ENCODE measurements at regions not wholly inside any gene's neighbourhood (a gene's known extent, or its start where the extent isn't known, plus 50 kb on each side); places are given as distances from the start of the nearest gene placed in this dataset.

DNA sequence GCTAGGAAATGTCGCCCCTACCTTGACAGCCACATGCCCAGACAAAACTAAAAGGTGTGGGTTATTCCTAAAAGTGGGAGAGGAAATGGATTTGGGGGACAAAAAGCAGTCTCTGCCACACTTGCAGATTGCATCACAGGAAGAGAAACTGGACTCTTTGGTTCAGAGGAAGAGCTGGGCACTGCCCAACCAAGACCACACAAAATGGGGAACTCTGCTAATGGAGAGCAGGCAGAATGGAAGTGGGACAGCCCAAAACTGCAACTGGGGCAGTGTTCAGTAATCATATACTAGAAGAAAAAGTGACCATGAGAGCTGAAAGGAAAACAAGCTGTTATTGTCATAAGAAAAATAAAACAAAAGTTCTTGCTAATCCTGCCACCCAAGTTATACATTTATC lies 138.9 kb upstream of the FRMD4B start:
- TF ChIP-seq, protein P1, sequence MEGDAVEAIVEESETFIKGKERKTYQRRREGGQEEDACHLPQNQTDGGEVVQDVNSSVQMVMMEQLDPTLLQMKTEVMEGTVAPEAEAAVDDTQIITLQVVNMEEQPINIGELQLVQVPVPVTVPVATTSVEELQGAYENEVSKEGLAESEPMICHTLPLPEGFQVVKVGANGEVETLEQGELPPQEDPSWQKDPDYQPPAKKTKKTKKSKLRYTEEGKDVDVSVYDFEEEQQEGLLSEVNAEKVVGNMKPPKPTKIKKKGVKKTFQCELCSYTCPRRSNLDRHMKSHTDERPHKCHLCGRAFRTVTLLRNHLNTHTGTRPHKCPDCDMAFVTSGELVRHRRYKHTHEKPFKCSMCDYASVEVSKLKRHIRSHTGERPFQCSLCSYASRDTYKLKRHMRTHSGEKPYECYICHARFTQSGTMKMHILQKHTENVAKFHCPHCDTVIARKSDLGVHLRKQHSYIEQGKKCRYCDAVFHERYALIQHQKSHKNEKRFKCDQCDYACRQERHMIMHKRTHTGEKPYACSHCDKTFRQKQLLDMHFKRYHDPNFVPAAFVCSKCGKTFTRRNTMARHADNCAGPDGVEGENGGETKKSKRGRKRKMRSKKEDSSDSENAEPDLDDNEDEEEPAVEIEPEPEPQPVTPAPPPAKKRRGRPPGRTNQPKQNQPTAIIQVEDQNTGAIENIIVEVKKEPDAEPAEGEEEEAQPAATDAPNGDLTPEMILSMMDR (IDR thresholded peaks at IDR 0.05; ENCODE audit: low read depth, low read length), result no peak
- Histone ChIP-seq H3K9me3 (no peaks in the 10 kb centered on the region), H3K36me3 (no peaks in the 10 kb centered on the region), H3K4me1 (no peaks in the 10 kb centered on the region), H3K27me3 (no peaks in the 10 kb centered on the region), H3K4me3 (ENCODE audit: low read depth, low read length) (no peak overlapping the region)
- no peak for DNase-seq

DNA sequence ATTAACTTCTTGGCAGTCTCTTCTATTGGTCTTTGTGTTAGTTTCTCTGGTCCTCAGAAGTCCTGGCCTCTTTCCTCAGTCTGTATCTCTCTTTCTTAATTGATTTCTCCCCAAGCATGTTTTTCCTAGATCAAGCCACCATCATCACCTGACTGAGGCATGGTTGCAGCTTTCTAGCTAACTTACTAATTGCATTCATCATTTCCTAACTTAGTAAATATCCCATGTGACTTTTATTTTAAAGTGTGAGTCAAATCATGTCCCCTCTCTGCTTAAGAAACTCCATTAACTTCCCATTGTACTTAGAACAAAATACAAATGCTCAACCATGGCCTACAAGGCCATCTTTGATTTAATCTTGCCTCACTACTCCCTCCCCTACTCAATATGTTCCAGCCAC lies 135.4 kb upstream of the FRMD4B start:
- Histone ChIP-seq H3K27me3 (no peaks in the 10 kb centered on the region), H3K9me3 (no peaks in the 10 kb centered on the region), H3K4me1 (peaks cover 3% of the 10 kb centered on the region; the same call in 1 of the 2 replicates), H3K36me3 (no peaks in the 10 kb centered on the region), H3K4me3 (ENCODE audit: low read depth, low read length) (no peak overlapping the region)
- no peak for DNase-seq
- TF ChIP-seq, protein P1 (IDR thresholded peaks at IDR 0.05; ENCODE audit: low read depth, low read length), result no peak

DNA sequence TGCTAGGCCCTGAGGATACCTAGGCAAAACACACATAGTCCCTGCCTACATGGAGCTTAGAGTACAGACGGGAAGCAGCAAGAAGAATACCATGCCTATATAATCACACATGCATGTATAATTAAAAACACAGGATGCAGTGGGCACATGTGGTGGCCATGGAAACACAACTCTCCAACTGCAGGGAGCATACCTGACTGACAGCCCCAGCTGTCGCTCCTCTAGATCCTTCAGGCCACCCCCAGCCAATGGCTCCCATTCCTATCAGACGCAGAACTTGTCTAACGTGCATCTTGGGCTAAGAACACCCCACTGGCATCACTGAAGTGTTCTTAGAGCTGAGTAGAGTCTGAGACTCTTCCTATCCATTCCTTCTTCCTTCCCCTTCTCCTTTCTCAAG lies 125.5 kb upstream of the FRMD4B start:
- Histone ChIP-seq H3K4me3 (ENCODE audit: low read depth, low read length) (no peak overlapping the region), H3K9me3 (no peaks in the 10 kb centered on the region), H3K36me3 (no peaks in the 10 kb centered on the region), H3K27me3 (no peaks in the 10 kb centered on the region), H3K4me1 (no peaks in the 10 kb centered on the region)
- DNase-seq, result no peak
- TF ChIP-seq, protein P1 (IDR thresholded peaks at IDR 0.05; ENCODE audit: low read depth, low read length), result no peak

DNA sequence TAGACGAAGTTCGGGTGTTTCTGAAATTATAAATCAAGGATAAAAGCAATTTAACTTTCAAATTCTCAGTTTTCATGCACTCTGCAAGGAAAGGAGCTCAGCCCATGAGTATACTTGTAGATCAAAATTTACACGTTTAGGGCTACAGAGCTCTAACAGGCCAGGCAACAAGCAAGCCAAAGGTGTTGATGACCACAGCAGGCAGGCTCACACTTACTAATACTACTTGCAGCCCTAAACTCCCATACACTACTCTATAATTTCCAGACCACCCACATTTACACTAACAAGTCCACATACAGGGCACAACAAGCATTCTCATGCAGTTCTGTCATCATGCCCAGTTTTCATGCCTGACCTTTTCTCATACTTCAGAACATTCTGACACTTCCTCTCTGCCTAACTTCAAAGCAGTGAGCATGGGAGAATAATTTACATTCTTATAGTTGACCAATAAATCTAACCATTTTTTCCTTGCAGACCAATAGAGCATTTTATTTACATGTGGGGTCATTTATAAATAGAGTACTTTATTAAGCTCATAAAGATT lies 124.7 kb upstream of the FRMD4B start:
- TF ChIP-seq, protein P1 (IDR thresholded peaks at IDR 0.05; ENCODE audit: low read depth, low read length), result no peak
- no peak for DNase-seq
- Histone ChIP-seq H3K9me3 (no peaks in the 10 kb centered on the region), H3K4me1 (no peaks in the 10 kb centered on the region), H3K27me3 (no peaks in the 10 kb centered on the region), H3K4me3 (ENCODE audit: low read depth, low read length) (no peak overlapping the region), H3K36me3 (no peaks in the 10 kb centered on the region)

DNA sequence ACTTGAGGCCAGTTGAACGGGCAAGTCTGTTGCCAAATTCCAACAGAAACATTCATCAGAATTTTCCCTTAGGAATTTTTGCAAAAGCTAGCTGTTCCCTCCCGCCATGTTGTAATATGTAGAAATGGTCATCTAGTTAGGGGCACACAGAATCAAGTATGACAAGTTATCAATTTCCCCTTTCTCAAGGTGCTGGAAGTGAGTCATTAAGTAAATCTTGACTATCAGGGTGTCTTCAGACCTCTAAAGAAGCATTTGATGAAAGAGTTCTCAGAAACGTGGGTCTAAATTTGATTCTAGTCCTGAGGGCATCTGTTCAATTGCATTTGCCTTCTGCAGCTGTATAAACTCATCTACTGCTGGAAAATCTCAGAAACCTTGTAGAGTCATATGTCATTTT lies 123.4 kb upstream of the FRMD4B start:
- TF ChIP-seq, protein P1 (IDR thresholded peaks at IDR 0.05; ENCODE audit: low read depth, low read length), result no peak
- Histone ChIP-seq H3K9me3 (no peaks in the 10 kb centered on the region), H3K4me3 (ENCODE audit: low read depth, low read length) (no peak overlapping the region), H3K36me3 (no peaks in the 10 kb centered on the region), H3K27me3 (no peaks in the 10 kb centered on the region), H3K4me1 (no peaks in the 10 kb centered on the region)
- DNase-seq, result no peak

DNA sequence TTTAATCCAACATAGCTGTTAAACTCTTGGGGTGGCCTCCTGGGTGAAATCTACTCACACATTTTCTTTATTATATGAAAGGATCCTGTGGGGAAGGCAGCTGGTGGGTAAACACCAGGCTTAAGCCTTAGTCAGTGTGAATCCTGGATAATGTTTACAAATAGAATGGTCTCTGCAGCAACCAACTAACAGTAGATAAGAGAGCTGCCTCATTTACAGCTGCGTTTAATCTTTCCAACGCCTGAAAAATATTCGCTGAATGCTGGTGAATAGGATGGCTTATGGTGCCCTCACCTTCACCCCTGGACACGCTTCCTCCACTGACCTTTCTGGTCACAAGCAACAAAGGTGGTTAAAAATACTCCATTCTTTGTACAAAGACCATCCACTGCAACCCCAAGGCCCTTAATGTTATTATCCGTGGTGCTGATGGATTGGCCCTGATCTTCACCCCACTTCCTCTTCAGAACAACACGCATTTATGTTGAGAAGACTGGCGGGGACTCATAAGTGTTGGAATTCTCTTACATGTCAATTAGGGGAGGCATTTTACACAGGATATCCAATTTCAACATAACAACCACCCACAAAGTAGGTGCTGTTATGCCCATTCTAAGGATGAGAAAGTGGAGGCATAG lies 120.0 kb upstream of the FRMD4B start:
- DNase-seq, result no peak
- H3K36me3 ChIP-seq, result no peaks in the 10 kb centered on the region
- TF ChIP-seq, protein P1 (IDR thresholded peaks at IDR 0.05; ENCODE audit: low read depth, low read length), result no peak
- H3K27me3 ChIP-seq, result no peaks in the 10 kb centered on the region
- no peaks in the 10 kb centered on the region for H3K4me1 ChIP-seq
- no peaks in the 10 kb centered on the region for H3K9me3 ChIP-seq
- H3K4me3 ChIP-seq (ENCODE audit: low read depth, low read length), result no peak overlapping the region

All from BE2C (cell line).